DMS79 treated with DMSO at 0.1 percent for 48 hours (cell line): ENCODE measurements at regions not wholly inside any gene's neighbourhood (a gene's known extent, or its start where the extent isn't known, plus 50 kb on each side); places are given as distances from the start of the nearest gene placed in this dataset.
A peak's percentile ranks its signal among the peaks of the same experiment; 100 is the strongest.
"Not testable (repeated sequence)": the region's sequence is repeated elsewhere in the genome, so short reads cannot be mapped to it uniquely, and the experiment has no call there.

Experiments
- DNase-seq: peaks from one replicate; lab custom pipeline; 2025; lab: John Stamatoyannopoulos, UW

- DNase-seq: no peak
Measured at GRCh38 chr12:68387338-68387737, 55.2 kb upstream of the MDM1 start.

DNA sequence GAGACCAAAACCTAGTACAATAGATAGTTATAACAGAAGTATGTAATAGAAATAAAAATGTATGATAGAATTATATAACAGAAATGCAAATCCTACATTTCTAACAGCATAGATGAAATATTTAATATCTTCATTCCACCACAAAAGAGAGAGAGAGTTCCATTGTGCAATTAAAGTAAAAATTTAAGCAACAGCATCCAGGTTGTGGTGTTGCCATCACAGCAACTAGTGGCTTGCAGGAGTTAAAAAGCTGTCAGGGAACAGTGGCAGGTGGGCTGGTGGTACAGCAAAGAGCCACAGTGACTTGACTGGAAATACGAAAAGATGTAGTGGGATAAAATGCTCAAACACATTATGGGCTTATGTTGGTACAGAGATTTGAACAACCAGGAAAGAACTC, 57.1 kb upstream of the MDM1 start:
- no peak for DNase-seq

DNA sequence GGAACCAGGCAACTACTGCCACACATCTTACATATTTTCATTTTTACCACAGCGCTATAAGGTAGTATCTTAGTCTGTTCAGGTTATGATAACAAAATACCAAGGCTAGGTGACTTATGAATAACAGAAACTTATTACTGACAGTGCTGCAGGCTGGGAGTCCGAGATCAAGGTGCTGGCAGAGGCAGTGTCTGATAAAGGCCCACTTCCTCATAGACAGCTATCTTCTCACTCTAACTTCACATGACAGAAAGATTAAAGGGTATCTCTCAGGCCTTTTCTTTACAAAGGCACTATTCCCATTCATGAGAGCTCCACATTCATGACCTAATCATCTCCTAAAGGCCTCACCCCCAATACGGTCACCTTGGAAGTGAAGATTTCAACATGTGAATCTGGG, 59.8 kb upstream of the MDM1 start:
- DNase-seq: no peak

DNA sequence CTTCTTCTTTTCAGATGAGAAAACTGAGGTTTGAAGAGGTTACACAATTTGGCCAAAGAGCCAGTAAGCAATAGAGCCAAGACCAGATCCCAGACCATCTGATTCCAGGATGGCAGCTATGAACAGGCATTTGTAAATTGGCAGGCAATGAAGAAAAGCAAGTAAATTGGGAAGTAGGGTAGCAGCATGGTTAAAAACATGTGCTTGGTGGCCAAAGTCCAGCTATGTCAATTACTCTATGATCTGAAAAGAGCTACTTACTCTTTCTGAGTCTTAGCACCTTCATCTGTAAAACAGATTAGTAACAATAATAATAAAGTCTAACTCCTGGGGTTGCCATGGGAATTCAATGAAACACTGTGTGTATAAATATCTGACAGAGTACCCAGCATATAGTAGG, 60.2 kb upstream of the MDM1 start:
- DNase-seq: no peak

- no peak for DNase-seq
Measured at GRCh38 chr12:68393417-68393816, 61.3 kb upstream of the MDM1 start.

GRCh38 chr12:68397566-68398158, 65.5 kb upstream of the MDM1 start:
- DNase-seq: no peak

- DNase-seq: not testable (repeated sequence)
Measured at GRCh38 chr12:68398689-68399088, 66.5 kb upstream of the MDM1 start.

DNA sequence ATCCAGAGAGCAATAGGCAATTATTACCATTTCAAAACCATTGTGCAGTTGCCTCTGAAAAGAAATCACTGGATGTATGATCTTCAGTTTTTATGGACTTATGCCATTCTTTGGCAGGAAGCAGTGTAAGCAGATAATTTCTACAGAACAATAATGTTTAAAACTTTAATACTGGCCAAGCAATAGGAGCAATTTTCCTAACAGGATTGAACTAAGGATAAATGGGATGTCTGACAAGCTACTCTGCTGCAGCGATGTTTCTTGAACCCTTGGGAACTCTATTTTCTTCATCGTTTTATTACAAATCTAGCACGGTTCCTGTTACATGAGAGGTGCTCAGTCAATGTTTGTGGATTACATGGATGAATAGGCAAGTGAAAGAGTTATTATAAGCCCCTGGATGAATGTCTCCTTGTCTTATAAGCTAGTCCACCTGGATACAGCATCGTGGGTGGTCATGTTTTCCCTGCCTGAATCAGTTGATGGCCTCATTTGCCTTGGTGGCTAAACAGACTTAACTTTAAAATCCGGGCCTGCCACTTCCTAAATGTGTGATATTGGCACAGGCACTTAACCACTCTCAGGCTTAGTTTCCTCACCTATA, 68.2 kb upstream of the MDM1 start:
- DNase-seq: peak; percentile 68

- no peak for DNase-seq
Measured at GRCh38 chr12:68402422-68402821, 70.3 kb upstream of the MDM1 start.

DNA sequence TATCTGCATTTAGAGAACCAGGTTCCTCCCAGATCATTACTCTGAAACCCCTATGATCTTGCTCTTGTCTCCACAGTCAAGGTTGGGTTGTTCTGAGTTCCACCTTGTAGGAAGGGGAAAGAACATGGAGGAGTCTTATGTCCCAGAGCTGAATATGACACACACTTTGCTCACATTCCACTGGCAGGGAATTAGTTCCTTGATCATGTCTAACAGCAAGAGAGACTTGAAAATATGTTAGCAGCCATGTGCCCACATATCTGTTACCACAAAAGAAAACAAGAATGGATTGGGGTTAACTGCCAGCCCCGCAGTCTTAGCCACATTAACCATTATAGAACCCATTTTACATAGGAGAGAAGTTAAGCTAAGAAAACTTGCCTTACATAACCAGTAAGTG, 71.1 kb upstream of the MDM1 start:
- DNase-seq: no peak

GRCh38 chr12:68403711-68404110, 71.5 kb upstream of the MDM1 start:
- DNase-seq: no peak

DNA sequence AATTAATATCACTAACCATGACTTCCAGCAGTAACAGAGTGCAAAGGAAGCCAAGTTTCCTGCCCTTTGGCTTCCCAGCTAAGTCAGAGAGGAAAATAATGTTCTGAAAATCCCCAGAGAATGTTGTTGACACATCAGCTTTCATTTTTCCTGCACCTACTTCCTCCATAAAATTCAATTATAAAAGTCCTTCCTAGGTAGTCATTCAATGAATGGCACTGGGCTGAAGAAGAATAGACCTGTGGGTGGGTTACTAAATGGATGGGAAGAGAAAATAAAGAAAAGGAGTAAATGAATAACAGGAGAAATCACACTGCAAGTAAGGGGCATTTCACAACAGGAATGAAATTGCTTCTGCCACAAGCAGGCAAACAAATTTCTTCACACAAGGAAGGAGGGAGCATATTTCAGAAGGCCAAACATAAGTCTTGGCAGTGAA, 73.2 kb upstream of the MDM1 start:
- no peak for DNase-seq

- peak; percentile 41 for DNase-seq
Measured at GRCh38 chr12:68406134-68406576, 74.0 kb upstream of the MDM1 start.

DNA sequence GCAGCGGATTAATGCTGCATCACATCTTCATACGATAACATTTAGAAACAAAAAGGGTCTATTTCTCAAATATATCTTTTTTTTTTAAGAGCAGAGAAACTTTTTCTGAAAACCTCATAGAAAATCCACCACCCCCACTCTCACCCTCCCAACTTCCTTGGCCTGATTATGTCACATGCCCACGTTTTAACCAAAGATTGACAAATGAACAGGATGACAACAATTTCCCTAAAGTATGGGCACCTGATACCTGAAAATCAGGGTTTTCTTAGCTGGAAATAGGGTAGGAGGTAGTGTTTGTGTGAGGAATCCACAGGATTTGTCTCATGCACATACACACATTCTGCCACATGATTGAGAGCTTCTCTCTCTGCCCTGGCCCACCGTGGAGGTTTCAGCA, 74.7 kb upstream of the MDM1 start:
- no peak for DNase-seq

GRCh38 chr12:68410018-68410660, 78.0 kb upstream of the MDM1 start:
- no peak for DNase-seq

GRCh38 chr12:68411371-68411770, 79.2 kb upstream of the MDM1 start:
- DNase-seq: no peak

GRCh38 chr12:68414988-68415387, 82.8 kb upstream of the MDM1 start:
- no peak for DNase-seq

GRCh38 chr12:68416350-68416749, 84.2 kb upstream of the MDM1 start:
- DNase-seq: no peak

DNA sequence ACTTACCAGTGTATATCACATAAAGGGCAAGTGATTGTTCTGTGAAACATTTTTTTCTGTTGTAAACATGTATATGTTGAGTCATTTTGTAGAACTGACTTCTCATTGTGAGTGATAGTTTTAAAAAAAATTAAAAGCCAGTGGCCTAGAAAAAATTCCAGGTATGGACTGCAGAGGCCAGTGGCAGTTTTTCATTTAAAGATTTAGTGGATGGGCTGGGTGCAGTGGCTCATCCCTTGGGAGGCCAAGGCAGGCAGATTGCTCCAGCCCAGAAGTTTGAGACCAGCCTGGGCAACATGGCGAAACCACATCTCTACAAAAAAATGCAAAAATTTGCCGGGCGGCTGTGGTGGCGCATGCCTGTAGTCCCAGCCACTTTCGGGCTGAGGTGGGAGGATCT, 84.7 kb upstream of the MDM1 start:
- DNase-seq: no peak

- no peak for DNase-seq
Measured at GRCh38 chr12:68418137-68418460, 85.9 kb upstream of the MDM1 start.

GRCh38 chr12:68420225-68421010, 88.3 kb upstream of the MDM1 start:
- no peak for DNase-seq

- DNase-seq: no peak
Measured at GRCh38 chr12:68422159-68422558, 90.0 kb upstream of the MDM1 start.

GRCh38 chr12:68422956-68423574, 90.9 kb upstream of the MDM1 start:
- no peak for DNase-seq
